GM13976 (cell line): ENCODE measurements at regions not wholly inside any gene's neighbourhood (a gene's known extent, or its start where the extent isn't known, plus 50 kb on each side); places are given as distances from the start of the nearest gene placed in this dataset.

ENCODE experiments used
- DNase-seq: peaks from one replicate; pipeline ENCODE4 v3.0.0; 2012; ENCODE audit warnings: low spot score
- CTCF ChIP-seq: IDR thresholded peaks from 2 replicates; pipeline ENCODE4 v1.5.1; 2012; ENCODE audit warnings: borderline replicate concordance, mild to moderate bottlenecking; ENCODE audit not compliant: insufficient read depth; ENCODE audit errors: extremely low read depth, missing control alignments, control extremely low read depth
- in situ Hi-C: fragments of 300-500 bp; cut with MboI; formaldehyde crosslinking; loops from one replicate; pipeline ENCODE4 v1.12.0; 2022; ENCODE audit warnings: low sequenced_read_pairs, mixed read lengths, inconsistent platforms; ENCODE audit not compliant: unreplicated experiment

GRCh38 chr14:48350971-48351370 is 675.6 kb upstream of the MDGA2 start:
- no peak for TF ChIP-seq CTCF
- in situ Hi-C loops = no loop called here
- DNase-seq = no peak

GRCh38 chr14:48349689-48350088 is 674.3 kb upstream of the MDGA2 start:
- in situ Hi-C loops = no loop called here
- no peak for TF ChIP-seq CTCF
- DNase-seq = no peak

GRCh38 chr14:48341069-48341468 is 665.7 kb upstream of the MDGA2 start:
- no peak for DNase-seq
- in situ Hi-C loops = no loop called here
- TF ChIP-seq CTCF = no peak

GRCh38 chr14:48333221-48333920 is 658.0 kb upstream of the MDGA2 start:
- TF ChIP-seq CTCF = no peak
- in situ Hi-C loops = no loop called here
- no peak for DNase-seq

GRCh38 chr14:48331421-48331820 is 656.0 kb upstream of the MDGA2 start:
- TF ChIP-seq CTCF = no peak
- in situ Hi-C loops = no loop called here
- no peak for DNase-seq

GRCh38 chr14:48325486-48325885 is 650.1 kb upstream of the MDGA2 start:
- DNase-seq = no peak
- in situ Hi-C loops = no loop called here
- no peak for TF ChIP-seq CTCF
